GM18867 (cell line): ENCODE measurements at regions not wholly inside any gene's neighbourhood (a gene's known extent, or its start where the extent isn't known, plus 50 kb on each side); places are given as distances from the start of the nearest gene placed in this dataset.

Experiments used
- ATAC-seq: cut with Tn5 transposase; IDR thresholded peaks from one replicate; pipeline ENCODE4 v1.9.1; 2021; ENCODE audit warnings: mild to moderate bottlenecking, moderate library complexity; ENCODE audit not compliant: unreplicated experiment

GRCh38 chr1:42035205-42035829, 116.6 kb upstream of the HIVEP3 start:
- ATAC-seq = peak; percentile 78

GRCh38 chr1:42034426-42034825, 115.7 kb upstream of the HIVEP3 start:
- ATAC-seq = no peak

- ATAC-seq = no peak
These were observed 114.9 kb upstream of the HIVEP3 start for GRCh38 chr1:42033629-42034028.

DNA sequence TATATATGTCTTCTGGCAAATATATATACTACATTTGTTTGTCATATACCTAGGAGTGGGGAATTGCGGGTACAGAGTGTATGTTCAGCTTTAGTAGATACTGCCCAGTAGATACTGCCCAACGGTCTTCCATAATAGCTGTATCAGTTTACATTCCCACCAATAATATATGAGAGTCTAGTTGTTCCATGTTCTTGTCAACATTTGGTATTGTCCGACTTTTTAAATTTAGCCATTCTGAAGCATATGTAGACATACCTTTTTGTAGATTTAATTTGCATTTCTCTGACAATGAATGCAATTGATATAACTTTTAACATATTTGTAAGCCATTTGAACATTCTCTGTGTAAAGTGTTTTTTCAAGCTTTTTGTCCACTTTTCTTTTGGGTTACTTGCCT, 99.0 kb upstream of the HIVEP3 start:
- no peak for ATAC-seq

GRCh38 chr1:42017259-42017658, 98.5 kb upstream of the HIVEP3 start:
- ATAC-seq = no peak

DNA sequence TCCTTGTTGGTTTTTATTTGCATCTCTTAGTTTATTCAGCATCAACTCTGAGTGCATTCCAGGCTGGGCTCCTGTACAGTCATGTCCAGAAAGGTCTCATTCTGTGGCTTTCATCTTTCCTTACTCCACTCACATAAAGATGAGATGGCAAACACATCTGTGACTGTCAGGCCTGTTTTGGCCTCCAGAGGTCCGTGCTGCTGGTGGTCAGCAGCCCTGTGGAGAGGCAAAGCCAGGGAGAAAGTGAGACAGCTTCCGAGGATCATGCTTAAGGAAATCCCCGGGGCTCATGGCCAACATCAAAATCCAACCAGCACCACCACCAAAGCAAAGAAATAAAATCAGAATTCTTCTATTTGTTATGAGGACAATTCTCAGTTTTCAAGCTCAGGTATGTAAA, 96.1 kb upstream of the HIVEP3 start:
- ATAC-seq = no peak

GRCh38 chr1:42013881-42014470, 95.3 kb upstream of the HIVEP3 start:
- ATAC-seq = no peak

- no peak for ATAC-seq
These were observed 94.1 kb upstream of the HIVEP3 start for GRCh38 chr1:42012852-42013251.

GRCh38 chr1:42010381-42010780, 91.7 kb upstream of the HIVEP3 start:
- no peak for ATAC-seq

- ATAC-seq = no peak
These were observed 89.5 kb upstream of the HIVEP3 start for GRCh38 chr1:42008264-42008663.

DNA sequence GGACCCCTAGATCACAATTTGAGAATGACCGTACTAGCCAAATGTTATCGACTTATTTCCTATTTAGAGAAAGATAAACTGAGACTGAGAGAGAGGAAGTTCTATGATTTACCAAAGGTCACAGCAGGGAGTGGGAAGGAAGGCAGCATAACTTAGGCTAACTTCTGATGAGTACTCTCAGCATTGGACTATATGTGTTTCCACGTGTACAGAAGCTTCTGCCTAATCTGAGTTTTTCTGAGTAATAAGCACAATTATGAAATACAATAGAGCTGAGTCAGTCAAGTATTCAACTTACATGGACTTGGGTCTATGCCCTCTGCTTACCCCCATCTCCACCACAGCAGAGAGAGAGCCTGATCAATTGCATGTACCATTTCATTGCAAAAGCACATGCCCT, 88.1 kb upstream of the HIVEP3 start:
- ATAC-seq = no peak

DNA sequence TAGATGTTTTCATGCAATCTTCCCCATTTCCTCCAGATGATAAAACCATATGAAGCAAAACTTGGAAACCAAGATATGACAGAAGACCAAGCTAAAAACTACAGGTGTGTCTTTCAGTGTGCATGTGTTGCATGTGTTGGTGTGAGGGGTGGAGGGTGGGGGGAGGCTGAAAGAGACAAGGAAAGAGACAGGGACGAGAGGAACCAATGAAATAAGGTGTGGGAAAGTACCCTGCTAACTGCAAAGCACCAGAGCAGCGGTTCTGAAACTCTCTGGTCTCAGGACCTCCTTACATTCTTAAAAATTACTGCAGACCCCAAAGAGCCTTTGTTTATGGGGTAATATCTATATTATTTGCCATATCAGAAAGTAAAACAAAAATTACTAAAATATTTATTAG, 87.4 kb upstream of the HIVEP3 start:
- no peak for ATAC-seq

- ATAC-seq = no peak
These were observed 86.8 kb upstream of the HIVEP3 start for GRCh38 chr1:42005530-42005929.

GRCh38 chr1:42004860-42005259, 86.1 kb upstream of the HIVEP3 start:
- ATAC-seq = no peak

- no peak for ATAC-seq
These were observed 85.6 kb upstream of the HIVEP3 start for GRCh38 chr1:42004322-42004721.

DNA sequence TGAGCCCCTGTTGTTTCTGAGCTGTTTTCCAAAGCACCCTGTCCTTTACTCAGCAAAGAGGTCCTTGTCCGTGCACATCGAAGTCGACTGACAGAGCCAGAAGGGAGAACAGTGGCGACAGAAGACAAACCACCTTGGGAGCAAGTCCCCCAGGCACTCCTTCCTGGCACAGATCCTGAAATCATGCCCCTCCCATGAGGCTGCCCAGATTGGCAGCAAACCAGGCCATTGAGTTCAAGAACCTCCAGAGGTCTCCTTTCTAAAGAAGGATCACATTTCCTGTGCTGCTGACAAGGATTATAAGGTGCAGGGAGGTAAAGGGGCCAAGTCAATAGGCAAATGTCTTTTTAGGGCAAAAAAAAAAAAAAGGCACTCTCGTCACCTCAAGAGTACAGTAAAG, 84.7 kb upstream of the HIVEP3 start:
- no peak for ATAC-seq

DNA sequence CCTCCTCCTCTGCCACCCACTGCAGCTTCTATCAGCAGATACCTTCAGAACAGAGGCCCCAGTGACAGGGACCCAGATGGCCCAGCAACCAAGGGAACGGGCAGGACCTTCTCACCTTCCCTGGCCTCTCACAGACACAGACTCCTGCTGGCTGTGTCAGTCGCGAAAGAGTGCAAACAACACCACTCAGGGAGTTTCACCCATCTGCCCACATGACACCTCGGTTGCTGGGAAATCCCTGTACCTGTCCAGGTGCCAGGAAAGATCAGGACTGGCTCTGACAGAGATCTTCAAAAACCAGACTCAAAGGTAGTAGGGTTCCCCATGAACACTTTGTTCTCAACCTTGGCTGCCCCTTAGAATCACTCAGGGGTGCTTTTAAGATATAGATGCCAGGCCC, 83.5 kb upstream of the HIVEP3 start:
- no peak for ATAC-seq

DNA sequence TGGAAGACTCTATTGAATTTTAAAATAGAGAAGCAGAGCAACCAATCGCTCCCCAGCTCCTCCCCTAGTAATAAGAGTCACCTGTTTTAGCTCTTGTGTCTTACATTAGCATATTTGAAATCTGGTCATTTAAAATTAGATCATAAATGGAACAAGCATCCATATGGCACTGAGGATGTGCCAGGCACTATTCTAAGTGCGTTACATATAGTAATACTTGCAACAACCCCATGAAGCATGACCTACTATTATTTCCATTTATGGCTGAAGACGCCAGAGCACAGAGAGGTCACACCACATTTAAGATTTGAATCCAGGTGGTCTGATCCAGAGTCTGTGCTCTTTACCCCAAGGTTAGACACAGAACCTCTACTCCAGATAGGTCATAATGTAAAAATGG, 82.0 kb upstream of the HIVEP3 start:
- ATAC-seq = no peak

- no peak for ATAC-seq
These were observed 81.2 kb upstream of the HIVEP3 start for GRCh38 chr1:41999884-42000283.

- no peak for ATAC-seq
These were observed 79.5 kb upstream of the HIVEP3 start for GRCh38 chr1:41998250-41998649.

DNA sequence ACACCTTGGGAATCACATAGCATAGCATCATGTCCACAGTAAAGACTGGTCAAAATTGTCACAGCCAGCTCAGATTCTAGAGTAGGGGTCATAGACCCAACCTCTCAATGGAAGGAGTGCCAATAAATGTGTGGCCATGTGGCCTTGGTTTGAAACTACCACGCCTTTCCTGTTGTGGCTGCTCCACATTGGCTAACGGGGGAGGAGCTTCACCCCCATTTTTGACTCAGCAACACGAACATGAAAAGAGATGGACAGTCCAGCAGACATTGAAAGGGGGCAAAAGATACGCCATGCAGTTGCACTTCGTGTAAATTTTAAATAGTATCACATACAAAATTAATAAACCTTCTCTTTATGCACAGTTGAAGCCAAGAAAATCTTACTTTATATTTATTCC, 78.4 kb upstream of the HIVEP3 start:
- no peak for ATAC-seq

- ATAC-seq = no peak
These were observed 76.9 kb upstream of the HIVEP3 start for GRCh38 chr1:41995441-41996130.
